ENCODE measurements at regions not wholly inside any gene's neighbourhood (a gene's known extent, or its start where the extent isn't known, plus 50 kb on each side); places are given as distances from the start of the nearest gene placed in this dataset.

GRCh38 chr5:68834491-68834981, 259.3 kb upstream of the SLC30A5 start:
- no peak for TF ChIP-seq CTCF (IDR thresholded peaks at IDR 0.05)
- no peak for TF ChIP-seq ZFX (IDR thresholded peaks at IDR 0.05; ENCODE audit: borderline replicate concordance)
